ENCODE measurements at regions not wholly inside any gene's neighbourhood (a gene's known extent, or its start where the extent isn't known, plus 50 kb on each side); places are given as distances from the start of the nearest gene placed in this dataset.
"Not testable (repeated sequence)": the region's sequence is repeated elsewhere in the genome, so short reads cannot be mapped to it uniquely, and the experiment has no call there.

GRCh38 chr7:136405931-136406777 is 429.0 kb upstream of the MTPN start:
- DNase-seq = peak; percentile 57

- DNase-seq = no peak
These were observed 426.4 kb upstream of the MTPN start for GRCh38 chr7:136403591-136403990.

- DNase-seq = no peak
These were observed 423.7 kb upstream of the MTPN start for GRCh38 chr7:136400877-136401276.

GRCh38 chr7:136399385-136399784 is 422.2 kb upstream of the MTPN start:
- no peak for DNase-seq

- DNase-seq = no peak
These were observed 415.7 kb upstream of the MTPN start for GRCh38 chr7:136392856-136393255.

- no peak for DNase-seq
These were observed 414.2 kb upstream of the MTPN start for GRCh38 chr7:136391371-136391770.

- no peak for DNase-seq
These were observed 412.8 kb upstream of the MTPN start for GRCh38 chr7:136389933-136390332.

- no peak for DNase-seq
These were observed 409.7 kb upstream of the MTPN start for GRCh38 chr7:136386876-136387275.

- not testable (repeated sequence) for DNase-seq
These were observed 394.2 kb upstream of the MTPN start for GRCh38 chr7:136371409-136371808.

GRCh38 chr7:136370137-136370536 is 393.0 kb upstream of the MTPN start:
- no peak for DNase-seq

GRCh38 chr7:136369225-136369624 is 392.1 kb upstream of the MTPN start:
- DNase-seq = no peak

GRCh38 chr7:136359333-136359903 is 382.3 kb upstream of the MTPN start:
- no peak for DNase-seq

GRCh38 chr7:136353287-136353686 is 376.1 kb upstream of the MTPN start:
- no peak for DNase-seq

- no peak for DNase-seq
These were observed 371.5 kb upstream of the MTPN start for GRCh38 chr7:136348542-136349192.

GRCh38 chr7:136348142-136348541 is 371.0 kb upstream of the MTPN start:
- no peak for DNase-seq

- no peak for DNase-seq
These were observed 370.3 kb upstream of the MTPN start for GRCh38 chr7:136347488-136347887.

GRCh38 chr7:136342251-136342650 is 365.1 kb upstream of the MTPN start:
- DNase-seq = no peak

- DNase-seq = no peak
These were observed 362.3 kb upstream of the MTPN start for GRCh38 chr7:136339464-136339863.

- no peak for DNase-seq
These were observed 359.8 kb upstream of the MTPN start for GRCh38 chr7:136336932-136337331.

GRCh38 chr7:136333636-136334035 is 356.5 kb upstream of the MTPN start:
- no peak for DNase-seq

- DNase-seq = no peak
These were observed 349.0 kb upstream of the MTPN start for GRCh38 chr7:136326045-136326609.

- DNase-seq = no peak
These were observed 348.4 kb upstream of the MTPN start for GRCh38 chr7:136325578-136325977.

GRCh38 chr7:136325027-136325426 is 347.9 kb upstream of the MTPN start:
- no peak for DNase-seq
